Keratinocyte (primary cell): ENCODE measurements at regions not wholly inside any gene's neighbourhood (a gene's known extent, or its start where the extent isn't known, plus 50 kb on each side); places are given as distances from the start of the nearest gene placed in this dataset.

Experiments used
- DNase-seq: peaks from one replicate; pipeline ENCODE4 v3.0.0-alpha.2; 2011; ENCODE audit warnings: low read depth, missing footprints, low spot score
- FAIRE-seq: peaks from 2 replicates; lab custom pipeline; 2011; peaks lifted over from hg19 to GRCh38; lab: Jason Lieb, UNC
- H2AFZ ChIP-seq: 2 replicates; pipeline ENCODE4 v1.6.0; 2012; ENCODE audit warnings: low read length, control low read depth, inconsistent platforms; ENCODE audit not compliant: control insufficient read depth
- H3K27ac ChIP-seq: 2 replicates; pipeline ENCODE4 v1.5.1; 2011; ENCODE audit warnings: low read length; ENCODE audit not compliant: control insufficient read depth, insufficient read depth
- H3K27me3 ChIP-seq: 3 replicates; pipeline ENCODE4 v1.6.0; 2011; ENCODE audit warnings: low read length; ENCODE audit not compliant: control insufficient read depth, insufficient read depth; ENCODE audit errors: extremely low read depth
- H3K36me3 ChIP-seq, 2 experiments: 2 replicates in 1 of 2; 3 replicates in 1 of 2; pipeline ENCODE4 v1.5.1; 2011; ENCODE audit warnings: low read length in 2 of 2, mild to moderate bottlenecking in 1 of 2; ENCODE audit not compliant: control insufficient read depth in 2 of 2, insufficient read depth in 2 of 2; ENCODE audit errors: extremely low read depth in 1 of 2
- H3K4me1 ChIP-seq: 3 replicates; pipeline ENCODE4 v1.5.1; 2011; ENCODE audit warnings: low read length; ENCODE audit not compliant: control insufficient read depth, insufficient read depth; ENCODE audit errors: extremely low read depth
- H3K4me2 ChIP-seq: 3 replicates; pipeline ENCODE4 v1.6.0; 2011; ENCODE audit warnings: low read depth, low read length; ENCODE audit not compliant: control insufficient read depth, insufficient read depth; ENCODE audit errors: extremely low read depth
- H3K4me3 ChIP-seq, 3 experiments: fragments of 200-600 bp in 1 of 3; sonication (generic) in 1 of 3; 2 replicates in 2 of 3; 3 replicates in 1 of 3; pipeline ENCODE4 v1.5.1; 2011 to 2016; ENCODE audit warnings: low read length in 3 of 3, mild to moderate bottlenecking in 3 of 3, control low read depth in 2 of 3, inconsistent platforms in 1 of 3, low read depth in 1 of 3, mixed read lengths in 1 of 3, mixed run types in 1 of 3, moderate library complexity in 1 of 3; ENCODE audit not compliant: control insufficient read depth in 2 of 3, insufficient read depth in 2 of 3; ENCODE audit errors: extremely low read depth in 1 of 3
- H3K79me2 ChIP-seq: 2 replicates; pipeline ENCODE4 v1.6.0; 2012; ENCODE audit warnings: low read length; ENCODE audit not compliant: control insufficient read depth, insufficient read depth
- H3K9ac ChIP-seq: 3 replicates; pipeline ENCODE4 v1.6.0; 2011; ENCODE audit warnings: low read length; ENCODE audit not compliant: control insufficient read depth, insufficient read depth; ENCODE audit errors: extremely low read depth
- H3K9me1 ChIP-seq: 3 replicates; pipeline ENCODE4 v1.6.0; 2011; ENCODE audit warnings: low read length; ENCODE audit not compliant: control insufficient read depth, insufficient read depth; ENCODE audit errors: extremely low read depth
- H3K9me3 ChIP-seq: 2 replicates; pipeline ENCODE4 v1.5.1; 2012; ENCODE audit warnings: low read depth, low read length; ENCODE audit not compliant: control insufficient read depth
- H4K20me1 ChIP-seq: 3 replicates; pipeline ENCODE4 v1.6.0; 2011; ENCODE audit warnings: low read length; ENCODE audit not compliant: control insufficient read depth, insufficient read depth; ENCODE audit errors: extremely low read depth
- CTCF ChIP-seq, 3 experiments: IDR thresholded peaks in 1 of 3; conservative IDR thresholded peaks in 1 of 3; optimal IDR thresholded peaks in 1 of 3; 2 replicates in 2 of 3; 3 replicates in 1 of 3; pipeline versions ENCODE3 to v1.5.1; 2011; ENCODE audit warnings: low read length in 3 of 3, mild to moderate bottlenecking in 3 of 3, moderate library complexity in 2 of 3, control low read depth in 1 of 3, inconsistent platforms in 1 of 3; ENCODE audit not compliant: insufficient read depth in 2 of 3; ENCODE audit errors: extremely low read depth in 1 of 3
- EZH2 ChIP-seq: IDR thresholded peaks from one replicate; pipeline ENCODE4 v1.6.1; 2012; ENCODE audit warnings: inconsistent platforms, mild to moderate bottlenecking, low read length, moderate library complexity
- dilution Hi-C: fragments of 300-500 bp; cut with MboI; formaldehyde crosslinking; loops from one replicate; pipeline ENCODE4 v1.7.0; 2020; ENCODE audit warnings: low sequenced_read_pairs; ENCODE audit not compliant: extremely low pct_ligation_motif_present

DNA sequence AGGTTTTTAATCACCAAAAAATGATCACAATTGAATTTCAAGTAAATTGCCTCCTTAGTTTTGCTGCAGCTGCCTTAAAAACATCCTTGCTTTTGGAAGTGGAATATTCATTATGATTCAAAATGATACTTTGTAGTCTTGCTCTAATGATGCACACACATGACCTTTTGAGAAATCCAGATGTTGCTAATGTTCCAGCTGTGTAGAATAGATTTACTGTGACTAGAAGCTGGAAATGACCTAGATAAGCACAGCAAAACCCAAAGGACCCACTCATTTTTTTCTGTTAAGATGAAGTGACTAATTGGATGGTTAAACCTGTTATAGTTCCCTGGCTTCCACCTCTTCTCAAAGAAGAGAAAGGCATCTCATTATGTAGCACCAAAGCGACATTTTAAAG lies 64.6 kb upstream of the RALGPS2 start:
- Histone ChIP-seq H3K36me3 (no peaks in the 10 kb centered on the region), H4K20me1 (no peaks in the 10 kb centered on the region), H3K27me3 (no peaks in the 10 kb centered on the region), H3K9ac (no peak overlapping the region), H3K4me3 (no peak overlapping the region), H3K9me1 (no peaks in the 10 kb centered on the region), H3K27ac (no peak overlapping the region), H2AFZ (no peak overlapping the region), H3K79me2 (no peaks in the 10 kb centered on the region), H3K9me3 (no peaks in the 10 kb centered on the region), H3K4me1 (peaks cover 8% of the 10 kb centered on the region), H3K4me2 (no peak overlapping the region)
- FAIRE-seq: no peak
- TF ChIP-seq EZH2 (no peak), CTCF (optimal IDR thresholded peaks at IDR 0.05 in 1 of 3, IDR thresholded peaks at IDR 0.05 in 1 of 3, conservative IDR thresholded peaks at IDR 0.05 in 1 of 3; ENCODE audit: extremely low read depth in 1 of 3, insufficient read depth in 2 of 3, low read length in 3 of 3) (no peak)
- DNase-seq: no peak
- dilution Hi-C loops: no loop called here

DNA sequence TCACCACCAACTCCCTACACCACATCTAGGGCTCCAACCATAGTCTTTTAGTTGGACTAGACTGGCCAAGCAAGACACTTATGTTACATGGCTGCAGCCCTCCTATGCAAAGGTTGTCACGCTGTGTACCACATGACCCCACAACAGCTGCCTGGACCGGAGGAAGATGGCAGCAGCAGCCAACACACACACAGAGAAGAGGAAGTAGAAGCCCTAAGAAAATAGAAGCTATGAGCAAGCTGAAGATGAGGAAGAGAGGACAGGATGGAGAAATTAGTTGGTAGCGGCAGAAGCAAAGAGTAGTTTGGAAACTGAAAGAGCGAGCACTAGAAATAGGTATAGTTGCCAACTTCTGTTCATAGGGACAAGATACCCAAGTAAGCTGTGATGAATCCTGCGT lies 60.8 kb upstream of the RALGPS2 start:
- TF ChIP-seq CTCF (optimal IDR thresholded peaks at IDR 0.05 in 1 of 3, IDR thresholded peaks at IDR 0.05 in 1 of 3, conservative IDR thresholded peaks at IDR 0.05 in 1 of 3; ENCODE audit: extremely low read depth in 1 of 3, insufficient read depth in 2 of 3, low read length in 3 of 3): no peak
- no peak for TF ChIP-seq EZH2
- dilution Hi-C loops: no loop called here
- no peak for FAIRE-seq
- Histone ChIP-seq H3K9me1 (no peaks in the 10 kb centered on the region), H3K27me3 (no peaks in the 10 kb centered on the region), H3K79me2 (no peaks in the 10 kb centered on the region), H3K9me3 (no peaks in the 10 kb centered on the region), H3K9ac (no peak overlapping the region), H4K20me1 (no peaks in the 10 kb centered on the region), H3K4me3 (no peak overlapping the region), H3K4me1 (no peaks in the 10 kb centered on the region), H2AFZ (no peak overlapping the region), H3K4me2 (no peak overlapping the region), H3K27ac (no peak overlapping the region), H3K36me3 (no peaks in the 10 kb centered on the region)
- no peak for DNase-seq
